PC-3 (cell line): ENCODE measurements at regions not wholly inside any gene's neighbourhood (a gene's known extent, or its start where the extent isn't known, plus 50 kb on each side); places are given as distances from the start of the nearest gene placed in this dataset.

Experiments used
- EZH2phosphoT487 ChIP-seq: fragments of 300-600 bp; sonication (generic); IDR thresholded peaks from 2 replicates; pipeline ENCODE4 v1.6.1; 2018; ENCODE audit warnings: mild to moderate bottlenecking, antibody characterized with exemption, low read length, borderline replicate concordance
- TF ChIP-seq, protein P1 (sequence below): fragments of 300-600 bp; sonication (generic); conservative IDR thresholded peaks from 2 replicates; pipeline ENCODE4 v1.5.1; 2017; ENCODE audit warnings: antibody characterized with exemption, low read depth, mild to moderate bottlenecking, low read length

DNA sequence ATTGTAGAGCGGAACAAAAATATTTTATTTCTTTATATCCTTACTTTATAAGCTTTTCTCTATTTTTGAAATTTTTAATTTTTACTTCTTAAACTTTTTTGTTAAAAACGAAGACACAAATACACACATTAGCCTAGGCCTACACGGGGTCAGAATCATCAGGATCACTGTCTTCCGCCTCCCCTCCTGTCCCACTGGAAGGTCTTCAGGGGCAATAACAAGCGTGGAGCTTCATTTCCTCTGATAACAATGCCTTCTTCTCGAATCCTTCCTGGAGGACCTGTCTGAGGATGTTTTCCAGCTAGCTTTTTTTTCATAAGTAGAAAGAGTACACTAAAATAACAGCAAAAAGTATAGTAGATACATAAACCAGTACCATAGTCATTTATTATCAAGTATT lies 77.7 kb upstream of the DGKG start:
- TF ChIP-seq, protein P1, sequence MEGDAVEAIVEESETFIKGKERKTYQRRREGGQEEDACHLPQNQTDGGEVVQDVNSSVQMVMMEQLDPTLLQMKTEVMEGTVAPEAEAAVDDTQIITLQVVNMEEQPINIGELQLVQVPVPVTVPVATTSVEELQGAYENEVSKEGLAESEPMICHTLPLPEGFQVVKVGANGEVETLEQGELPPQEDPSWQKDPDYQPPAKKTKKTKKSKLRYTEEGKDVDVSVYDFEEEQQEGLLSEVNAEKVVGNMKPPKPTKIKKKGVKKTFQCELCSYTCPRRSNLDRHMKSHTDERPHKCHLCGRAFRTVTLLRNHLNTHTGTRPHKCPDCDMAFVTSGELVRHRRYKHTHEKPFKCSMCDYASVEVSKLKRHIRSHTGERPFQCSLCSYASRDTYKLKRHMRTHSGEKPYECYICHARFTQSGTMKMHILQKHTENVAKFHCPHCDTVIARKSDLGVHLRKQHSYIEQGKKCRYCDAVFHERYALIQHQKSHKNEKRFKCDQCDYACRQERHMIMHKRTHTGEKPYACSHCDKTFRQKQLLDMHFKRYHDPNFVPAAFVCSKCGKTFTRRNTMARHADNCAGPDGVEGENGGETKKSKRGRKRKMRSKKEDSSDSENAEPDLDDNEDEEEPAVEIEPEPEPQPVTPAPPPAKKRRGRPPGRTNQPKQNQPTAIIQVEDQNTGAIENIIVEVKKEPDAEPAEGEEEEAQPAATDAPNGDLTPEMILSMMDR, result no peak
- TF ChIP-seq EZH2phosphoT487, result no peak
